ENCODE measurements at regions not wholly inside any gene's neighbourhood (a gene's known extent, or its start where the extent isn't known, plus 50 kb on each side); places are given as distances from the start of the nearest gene placed in this dataset.

GRCh38 chrX:15918003-15918402 lies 63.4 kb upstream of the AP1S2 start:
- Histone ChIP-seq H3K4me3 (IDR thresholded peaks at IDR 0.05; ENCODE audit: insufficient read depth, low read depth, low read length) (no peak overlapping the region), H2AFZ (ENCODE audit: low read depth) (no peak overlapping the region), H4K20me1 (ENCODE audit: insufficient read depth) (no peaks in the 10 kb centered on the region), H3K4me1 (ENCODE audit: low read depth, poor library complexity, severe bottlenecking) (no peaks in the 10 kb centered on the region), H3K9ac (no peak overlapping the region), H3K27me3 (ENCODE audit: insufficient read depth, low read depth) (no peaks in the 10 kb centered on the region), H3K4me2 (no peak overlapping the region), H3K36me3 (ENCODE audit: insufficient read depth) (no peaks in the 10 kb centered on the region), H3K79me2 (ENCODE audit: insufficient read depth, low read depth) (no peaks in the 10 kb centered on the region), H3K27ac (no peak overlapping the region)
- no peak for TF ChIP-seq CTCF (conservative IDR thresholded peaks at IDR 0.05; ENCODE audit: low read depth, low read length)

- H3K36me3 ChIP-seq (ENCODE audit: insufficient read depth) = no peaks in the 10 kb centered on the region
- H3K9ac ChIP-seq = no peak overlapping the region
- no peak overlapping the region for H3K4me2 ChIP-seq
- TF ChIP-seq CTCF (conservative IDR thresholded peaks at IDR 0.05; ENCODE audit: low read depth, low read length) = no peak
- H3K4me3 ChIP-seq (IDR thresholded peaks at IDR 0.05; ENCODE audit: insufficient read depth, low read depth, low read length) = no peak overlapping the region
- no peaks in the 10 kb centered on the region for H3K4me1 ChIP-seq (ENCODE audit: low read depth, poor library complexity, severe bottlenecking)
- no peak overlapping the region for H3K27ac ChIP-seq
- H4K20me1 ChIP-seq (ENCODE audit: insufficient read depth) = no peaks in the 10 kb centered on the region
- H3K27me3 ChIP-seq (ENCODE audit: insufficient read depth, low read depth) = no peaks in the 10 kb centered on the region
- no peaks in the 10 kb centered on the region for H3K79me2 ChIP-seq (ENCODE audit: insufficient read depth, low read depth)
- H2AFZ ChIP-seq (ENCODE audit: low read depth) = no peak overlapping the region
Measured at GRCh38 chrX:15916704-15917084, 62.1 kb upstream of the AP1S2 start.

GRCh38 chrX:15915959-15916703 lies 61.5 kb upstream of the AP1S2 start:
- Histone ChIP-seq H4K20me1 (ENCODE audit: insufficient read depth) (no peaks in the 10 kb centered on the region), H3K4me1 (ENCODE audit: low read depth, poor library complexity, severe bottlenecking) (no peaks in the 10 kb centered on the region), H2AFZ (ENCODE audit: low read depth) (no peak overlapping the region), H3K27me3 (ENCODE audit: insufficient read depth, low read depth) (no peaks in the 10 kb centered on the region), H3K27ac (no peak overlapping the region), H3K4me2 (no peak overlapping the region), H3K9ac (no peak overlapping the region), H3K4me3 (IDR thresholded peaks at IDR 0.05; ENCODE audit: insufficient read depth, low read depth, low read length) (no peak overlapping the region), H3K36me3 (ENCODE audit: insufficient read depth) (no peaks in the 10 kb centered on the region), H3K79me2 (ENCODE audit: insufficient read depth, low read depth) (no peaks in the 10 kb centered on the region)
- TF ChIP-seq CTCF (conservative IDR thresholded peaks at IDR 0.05; ENCODE audit: low read depth, low read length) = no peak

- Histone ChIP-seq H3K4me2 (no peak overlapping the region), H3K36me3 (ENCODE audit: insufficient read depth) (no peaks in the 10 kb centered on the region), H3K27me3 (ENCODE audit: insufficient read depth, low read depth) (no peaks in the 10 kb centered on the region), H3K27ac (no peak overlapping the region), H3K4me3 (IDR thresholded peaks at IDR 0.05; ENCODE audit: insufficient read depth, low read depth, low read length) (no peak overlapping the region), H3K4me1 (ENCODE audit: low read depth, poor library complexity, severe bottlenecking) (no peaks in the 10 kb centered on the region), H3K9ac (no peak overlapping the region), H3K79me2 (ENCODE audit: insufficient read depth, low read depth) (no peaks in the 10 kb centered on the region), H4K20me1 (ENCODE audit: insufficient read depth) (no peaks in the 10 kb centered on the region), H2AFZ (ENCODE audit: low read depth) (no peak overlapping the region)
- no peak for TF ChIP-seq CTCF (conservative IDR thresholded peaks at IDR 0.05; ENCODE audit: low read depth, low read length)
Measured at GRCh38 chrX:15914486-15914885, 59.9 kb upstream of the AP1S2 start.
